Adrenal gland (tissue), 9 donors: ENCODE measurements at regions not wholly inside any gene's neighbourhood (a gene's known extent, or its start where the extent isn't known, plus 50 kb on each side); places are given as distances from the start of the nearest gene placed in this dataset.
A peak's percentile ranks its signal among the peaks of the same experiment; 100 is the strongest.

Experiments
- DNase-seq, 7 donors: peaks; one replicate each; pipeline ENCODE4 v3.0.0-alpha.2; 2019 to 2020
- H3K27ac ChIP-seq, 5 donors: fragments of 200-600 bp; sonication (generic) in 4 of 5; 1 replicate in 3 of 5; 2 replicates in 2 of 5; pipeline versions ENCODE4 v1.5.1 to v1.8.0; 2016 to 2020; ENCODE audit warnings: mild to moderate bottlenecking in 1 of 5
- H3K27me3 ChIP-seq: fragments of 200-600 bp; 2 replicates; pipeline ENCODE4 v1.8.0; 2021
- H3K36me3 ChIP-seq, 2 donors: fragments of 200-600 bp; replicated peaks in 1 of 2; 1 replicate in 1 of 2; 2 replicates in 1 of 2; pipeline versions ENCODE4 v1.5.1 to v1.8.0; 2018 to 2022
- H3K4me1 ChIP-seq, 2 donors: fragments of 200-600 bp; replicated peaks in 1 of 2; 1 replicate in 1 of 2; 2 replicates in 1 of 2; pipeline versions ENCODE4 v1.5.1 to v1.8.0; 2018 to 2021
- H3K4me3 ChIP-seq, 4 donors: fragments of 200-600 bp; sonication (generic) in 3 of 4; one replicate each; pipeline ENCODE4 v1.5.1; 2016 to 2018
- H3K9me3 ChIP-seq, 3 donors: fragments of 200-600 bp; sonication (generic) in 1 of 3; replicated peaks in 1 of 3; 1 replicate in 2 of 3; 2 replicates in 1 of 3; pipeline versions ENCODE4 v1.5.1 to v1.8.0; 2016 to 2021
- CTCF ChIP-seq, 6 experiments: fragments of 450-650 bp in 4 of 6; fragments of 200-600 bp in 2 of 6; sonication (generic) in 1 of 6; IDR thresholded peaks; 1 replicate in 5 of 6; 2 replicates in 1 of 6; pipeline versions ENCODE4 v1.5.1 to v1.8.0; 2016 to 2021; ENCODE audit warnings: antibody characterized with exemption in 6 of 6, mild to moderate bottlenecking in 2 of 6, moderate library complexity in 1 of 6
- POLR2A ChIP-seq, 2 donors: fragments of 450-650 bp; IDR thresholded peaks; one replicate each; pipeline ENCODE4 v1.6.1; 2017; ENCODE audit warnings: antibody characterized with exemption in 2 of 2, mild to moderate bottlenecking in 2 of 2, moderate library complexity in 1 of 2
- WGBS, 4 donors: extraction: QIAGEN DNeasy Blood & Tissue Kit in 2 of 4; methylation state at CpG; one replicate each; pipeline versions ENCODE4 v1.1.5 to v1.1.7; 2013 to 2017; 5-methylcytosine and 5-hydroxymethylcytosine counted together
- intact Hi-C, 2 donors: fragments of 100-400 bp; cut with DNase I; formaldehyde crosslinking; loops; one replicate each; pipeline versions ENCODE4 v1.14.1 to v1.15.0; 2022 to 2023
- donor health status: healthy with polysubstance abuse.
- donor health status: Bipolar disorder and iron deficiency.
- donor health status: DM: yes; HTN: yes; CAD: no.
- donor health status: DM: no; HTN: no; CAD: no.
- donor health status: DM: no; HTN: no; CAD: no.

- intact Hi-C loops: no loop called here
- 70 to 81% (median 75%) methylated on average over 8 of the region's 8 CpGs for WGBS, 4 donors
- TF ChIP-seq POLR2A (IDR thresholded peaks at IDR 0.05) (no peak), CTCF (IDR thresholded peaks at IDR 0.05) (no peak)
Observed at GRCh38 chr4:140242357-140243277, 88.6 kb upstream of the MAML3 start.

GRCh38 chr4:140240237-140240636 lies 86.3 kb upstream of the MAML3 start:
- Histone ChIP-seq H3K27me3 (no peaks in the 10 kb centered on the region), H3K36me3 (no peaks in the 10 kb centered on the region), H3K9me3 (no peaks in the 10 kb centered on the region), H3K27ac (no peak overlapping the region), H3K4me1 (peaks cover 6 to 23% of the 10 kb centered on the region in 2 donors), H3K4me3 (no peak overlapping the region)
- 82 to 90% (median 83%) methylated on average over 6 of the region's 6 CpGs for WGBS, 4 donors
- TF ChIP-seq POLR2A (IDR thresholded peaks at IDR 0.05) (no peak), CTCF (IDR thresholded peaks at IDR 0.05) (no peak)
- peak in 1 of 7 donors; percentile 70 for DNase-seq
- intact Hi-C loops: no loop called here

More at GRCh38 chr4:140242357-140243277, 88.6 kb upstream of the MAML3 start:
- Histone ChIP-seq H3K4me1 (peaks cover 6 to 18% of the 10 kb centered on the region in 2 donors), H3K9me3 (no peaks in the 10 kb centered on the region), H3K27me3 (no peaks in the 10 kb centered on the region), H3K36me3 (no peaks in the 10 kb centered on the region), H3K27ac (peak overlapping the region in 2 of 5 donors; percentile 6 to 40), H3K4me3 (no peak overlapping the region)
- DNase-seq: no peak

- Histone ChIP-seq H3K27ac (peak overlapping the region in 1 of 5 donors; percentile 80), H3K4me1 (peaks cover 6 to 23% of the 10 kb centered on the region in 2 donors), H3K9me3 (no peaks in the 10 kb centered on the region), H3K36me3 (no peaks in the 10 kb centered on the region), H3K27me3 (no peaks in the 10 kb centered on the region), H3K4me3 (no peak overlapping the region)
- intact Hi-C loops: no loop called here
- no peak for TF ChIP-seq CTCF (IDR thresholded peaks at IDR 0.05)
- no peak for TF ChIP-seq POLR2A (IDR thresholded peaks at IDR 0.05)
- peak in 1 of 7 donors; percentile 68 for DNase-seq
- WGBS, 4 donors: 84 to 89% (median 87%) methylated on average over 7 of the region's 7 CpGs
Observed at GRCh38 chr4:140239311-140239710, 85.3 kb upstream of the MAML3 start.

- Histone ChIP-seq H3K4me1 (peaks cover 6 to 30% of the 10 kb centered on the region in 2 donors), H3K4me3 (no peak overlapping the region), H3K9me3 (no peaks in the 10 kb centered on the region), H3K36me3 (no peaks in the 10 kb centered on the region), H3K27me3 (no peaks in the 10 kb centered on the region), H3K27ac (peak overlapping the region in 4 of 5 donors; percentile 53 to 80 (median 70))
- DNase-seq: peak; percentile 69 to 96 (median 90)
- WGBS, 4 donors: 31 to 43% (median 39%) methylated on average over 9 to 13 of the region's 13 CpGs
- intact Hi-C loops: no loop called here
- no peak for TF ChIP-seq CTCF (IDR thresholded peaks at IDR 0.05)
- peak in 1 of 2 donors; percentile 24 for TF ChIP-seq POLR2A (IDR thresholded peaks at IDR 0.05)
Observed at GRCh38 chr4:140238351-140239056, 84.5 kb upstream of the MAML3 start.
